ENCODE measurements at regions not wholly inside any gene's neighbourhood (a gene's known extent, or its start where the extent isn't known, plus 50 kb on each side); places are given as distances from the start of the nearest gene placed in this dataset.

GRCh38 chr6:126526996-126527606 is 187.2 kb downstream of the CENPW start:
- DNase-seq (ENCODE audit: low spot score) (no peak), FAIRE-seq (no peak)

DNA sequence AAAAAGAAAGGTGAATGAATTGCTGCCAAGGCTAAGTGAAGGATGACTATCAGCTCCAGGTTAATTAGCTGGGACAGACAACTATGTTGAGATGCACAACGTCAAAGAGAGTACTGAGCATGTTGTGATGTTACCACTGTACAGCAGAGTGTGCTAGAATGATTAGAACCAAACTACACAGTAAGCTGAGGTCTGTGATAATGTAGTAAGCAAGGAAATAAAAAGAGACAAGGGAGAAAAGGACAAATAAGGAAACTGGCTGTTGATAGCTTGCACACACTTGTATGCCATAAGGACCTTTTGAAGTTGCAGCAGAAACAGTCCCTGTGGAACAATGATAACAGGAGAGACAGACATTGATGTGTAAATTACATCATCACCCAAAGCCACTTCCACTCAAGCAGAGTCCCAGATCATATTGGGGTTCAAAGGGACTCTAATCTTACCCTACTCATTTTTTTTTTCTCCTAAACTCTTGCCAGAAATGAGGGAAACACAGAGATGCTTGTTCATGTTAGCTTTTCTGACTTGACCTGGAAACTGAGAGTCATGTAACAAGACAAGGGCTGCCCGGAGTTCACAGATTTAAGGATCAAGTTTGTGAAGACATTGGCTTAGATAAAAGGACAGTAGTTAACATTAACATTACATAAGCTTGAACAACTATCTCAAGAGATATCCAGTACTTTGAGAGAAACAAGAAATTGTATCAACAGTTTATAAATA is 189.9 kb downstream of the CENPW start:
- FAIRE-seq (no peak), DNase-seq (ENCODE audit: low spot score) (no peak)

- no peak for FAIRE-seq
These were observed 190.9 kb downstream of the CENPW start for GRCh38 chr6:126530775-126531174.

GRCh38 chr6:126531286-126531685 is 191.4 kb downstream of the CENPW start:
- FAIRE-seq, result no peak

More at GRCh38 chr6:126530775-126531174, 190.9 kb downstream of the CENPW start:
- DNase-seq (ENCODE audit: low spot score), result no peak

GRCh38 chr6:126531840-126532239 is 191.9 kb downstream of the CENPW start:
- FAIRE-seq, result no peak
- no peak for DNase-seq (ENCODE audit: low spot score)

More at GRCh38 chr6:126531286-126531685, 191.4 kb downstream of the CENPW start:
- no peak for DNase-seq (ENCODE audit: low spot score)

- no peak for DNase-seq (ENCODE audit: low spot score)
These were observed 194.5 kb downstream of the CENPW start for GRCh38 chr6:126534401-126534800.

DNA sequence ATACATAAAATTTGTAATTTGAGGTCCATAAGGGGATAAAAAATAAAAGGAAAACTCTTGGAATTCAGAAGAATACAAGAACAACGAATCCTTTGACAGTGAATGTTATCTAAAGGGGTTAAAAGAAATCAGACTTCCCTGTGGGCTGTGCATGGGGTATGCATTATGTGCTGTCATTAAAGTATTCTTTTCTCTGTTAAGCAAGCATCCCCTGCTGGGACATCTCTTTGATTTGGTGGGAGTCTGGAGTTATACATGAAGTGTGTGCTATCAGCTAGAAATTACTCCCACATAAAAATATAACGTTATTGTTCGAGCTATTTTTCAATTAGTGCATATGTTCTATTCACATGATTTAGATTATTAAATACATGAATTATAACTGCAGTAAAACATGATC is 195.2 kb downstream of the CENPW start:
- no peak for DNase-seq (ENCODE audit: low spot score)
- FAIRE-seq, result no peak

More at GRCh38 chr6:126534401-126534800, 194.5 kb downstream of the CENPW start:
- no peak for FAIRE-seq

DNA sequence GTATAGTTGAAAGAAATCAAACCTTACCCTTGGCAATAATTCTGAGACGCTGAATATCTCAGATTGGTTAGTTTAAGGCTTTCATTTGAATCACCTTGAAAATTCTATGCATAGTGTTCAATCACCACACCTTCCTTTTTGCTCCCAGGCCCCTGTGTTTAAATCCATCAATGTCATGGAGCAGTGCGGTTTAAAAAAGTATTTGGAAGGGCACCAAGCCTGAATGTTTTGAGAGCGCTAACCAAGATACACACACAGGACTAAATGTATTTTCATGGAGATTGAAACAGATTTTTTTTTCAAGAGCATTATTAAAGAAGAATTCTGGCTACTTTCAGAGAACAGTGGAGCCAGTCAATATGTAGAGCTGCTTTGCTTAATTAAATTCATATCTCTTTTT is 195.7 kb downstream of the CENPW start:
- FAIRE-seq (no peak), DNase-seq (ENCODE audit: low spot score) (no peak)

DNA sequence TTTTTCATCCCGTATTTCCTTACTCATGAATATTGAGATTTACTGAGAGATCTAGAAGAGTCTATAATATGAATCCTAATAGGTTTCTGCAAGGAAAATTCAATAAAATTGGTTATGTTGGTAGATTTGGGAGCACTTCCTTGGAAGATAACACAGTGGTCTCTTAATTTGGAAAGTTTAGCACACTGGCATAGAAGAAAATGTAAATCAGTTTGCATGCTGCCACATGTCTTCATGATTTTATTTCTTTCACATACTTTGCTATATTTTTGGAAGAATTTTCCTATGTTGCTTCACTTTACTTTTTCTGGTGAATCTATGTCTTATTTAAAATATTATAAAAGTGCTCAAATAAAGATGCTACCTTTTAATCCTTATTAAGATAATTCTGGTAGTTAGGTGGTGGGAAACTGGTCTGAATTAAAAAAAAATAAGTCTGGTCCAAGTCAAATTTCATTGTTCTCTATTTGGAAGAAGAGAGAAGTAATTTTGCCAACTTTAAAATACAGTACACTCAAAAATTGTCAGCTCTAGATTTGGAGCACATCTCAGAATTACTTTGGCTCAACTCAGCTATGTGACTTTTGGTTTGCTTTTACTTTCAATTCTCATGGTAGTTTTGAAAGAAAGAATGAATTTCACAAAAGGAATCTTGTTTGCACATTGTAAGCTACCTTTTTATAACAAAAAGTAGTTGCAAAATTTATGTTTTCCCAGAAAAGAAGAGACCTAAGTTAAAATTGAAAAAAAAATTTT is 197.3 kb downstream of the CENPW start:
- FAIRE-seq, result no peak
- DNase-seq (ENCODE audit: low spot score), result no peak

DNA sequence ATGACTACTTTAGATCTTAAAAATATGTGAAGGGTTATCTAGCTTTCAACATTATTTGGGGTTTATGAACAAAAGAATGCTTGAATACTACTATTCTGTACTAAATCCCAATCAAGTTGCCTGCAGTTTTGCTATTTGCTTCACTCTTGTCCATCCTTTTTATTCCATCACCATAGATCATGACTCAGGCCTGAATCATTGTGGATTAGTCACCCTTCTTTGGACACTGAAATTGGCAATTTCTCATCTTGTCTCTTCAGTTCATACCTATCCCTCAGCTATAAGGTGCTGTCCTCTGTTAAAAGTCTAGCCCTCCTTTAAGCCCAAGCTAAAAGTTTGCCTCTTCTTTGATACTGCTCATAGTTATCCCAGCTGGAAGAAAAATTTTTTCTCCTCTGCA is 199.1 kb downstream of the CENPW start:
- FAIRE-seq, result peak; percentile 40
- DNase-seq (ENCODE audit: low spot score), result peak; percentile 49

DNA sequence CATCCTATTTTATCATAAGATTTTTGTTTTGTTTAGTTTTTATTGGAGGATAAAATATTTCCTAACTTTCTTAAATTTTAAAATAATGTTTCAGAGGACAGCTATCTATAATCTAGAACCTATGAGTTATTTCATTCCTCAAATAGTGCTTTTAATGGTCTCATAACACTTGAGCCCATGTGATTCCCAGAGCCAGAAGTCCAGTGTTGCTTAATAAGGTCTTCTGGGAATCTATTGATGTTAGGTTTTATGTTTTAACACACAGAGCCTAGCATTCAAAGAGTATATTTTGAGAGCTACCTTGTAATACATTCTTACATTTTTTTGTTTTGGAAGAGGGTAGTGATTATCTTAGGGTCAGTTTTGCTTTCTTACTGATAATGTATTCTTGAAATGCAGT is 200.2 kb downstream of the CENPW start:
- DNase-seq (ENCODE audit: low spot score), result no peak
- FAIRE-seq, result no peak

- no peak for FAIRE-seq
- DNase-seq (ENCODE audit: low spot score), result no peak
These were observed 202.0 kb downstream of the CENPW start for GRCh38 chr6:126541806-126542491.

DNA sequence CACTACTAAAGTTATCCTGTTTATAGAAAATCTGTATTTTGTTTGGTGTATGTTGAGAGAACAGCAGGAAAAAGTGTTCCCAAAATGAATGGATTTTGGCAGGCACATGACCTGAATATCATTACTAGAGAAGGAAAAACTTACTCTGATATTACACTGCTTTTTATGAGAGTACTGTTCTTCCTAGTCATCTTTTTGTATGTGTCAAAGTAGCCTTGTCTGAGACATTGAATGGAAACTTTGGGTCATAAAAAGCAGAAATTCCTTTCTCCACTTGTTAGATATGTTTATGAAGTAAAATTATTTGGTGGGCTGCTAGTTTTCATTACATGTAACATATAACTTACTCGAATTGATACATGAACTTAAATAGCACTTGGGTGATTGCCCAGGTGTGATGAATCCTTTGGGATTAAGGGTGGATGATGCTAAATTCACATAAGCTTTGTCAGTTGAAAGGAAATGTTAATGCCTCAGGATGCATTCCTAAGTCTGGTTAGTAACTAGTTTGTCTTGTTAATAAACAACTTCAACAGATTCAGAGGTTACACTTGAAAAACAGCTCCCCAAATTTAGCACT is 206.7 kb downstream of the CENPW start:
- DNase-seq (ENCODE audit: low spot score), result no peak
- FAIRE-seq, result no peak

GRCh38 chr6:126548300-126548699 is 208.4 kb downstream of the CENPW start:
- DNase-seq (ENCODE audit: low spot score), result no peak
- no peak for FAIRE-seq

DNA sequence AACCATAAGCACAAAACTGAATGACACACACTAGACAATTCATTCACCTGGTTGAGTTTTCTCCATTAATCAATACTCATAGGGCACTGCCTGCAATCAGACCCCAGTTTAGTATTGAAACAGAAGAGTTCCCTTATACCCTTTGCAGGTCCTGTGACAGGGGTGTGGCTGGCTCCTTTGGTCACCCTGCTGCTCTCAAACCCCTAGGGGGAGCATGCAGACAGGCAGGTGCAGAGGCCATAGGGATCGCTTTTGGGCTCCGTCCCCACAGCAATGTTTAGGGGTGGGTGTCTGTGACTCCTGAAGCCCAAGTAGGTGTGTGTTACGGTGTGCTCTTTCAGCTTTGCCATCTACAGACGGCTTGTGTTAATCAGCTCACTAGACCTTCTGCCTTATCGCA is 210.4 kb downstream of the CENPW start:
- FAIRE-seq (no peak), DNase-seq (ENCODE audit: low spot score) (no peak)

GRCh38 chr6:126551832-126552231 is 211.9 kb downstream of the CENPW start:
- DNase-seq (ENCODE audit: low spot score) (no peak), FAIRE-seq (no peak)

DNA sequence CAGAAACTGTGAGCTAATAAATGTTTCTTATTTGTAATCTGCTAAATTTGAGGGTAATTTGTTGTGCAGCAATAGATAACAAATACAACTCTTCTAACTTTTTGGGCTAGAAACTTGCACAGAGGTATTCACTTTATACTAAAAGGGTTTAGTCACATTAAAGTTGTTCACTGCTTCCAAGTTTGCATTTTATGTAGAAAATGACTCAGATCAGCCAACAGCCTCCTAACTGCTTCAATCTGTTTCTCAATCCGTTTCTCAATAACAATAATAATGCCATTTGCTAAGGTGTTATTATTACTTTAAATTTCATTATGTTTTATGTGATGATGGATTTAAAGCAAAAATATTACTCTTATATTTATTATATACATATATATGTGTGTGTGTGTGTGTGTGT is 213.9 kb downstream of the CENPW start:
- no peak for FAIRE-seq
- DNase-seq (ENCODE audit: low spot score), result no peak

DNA sequence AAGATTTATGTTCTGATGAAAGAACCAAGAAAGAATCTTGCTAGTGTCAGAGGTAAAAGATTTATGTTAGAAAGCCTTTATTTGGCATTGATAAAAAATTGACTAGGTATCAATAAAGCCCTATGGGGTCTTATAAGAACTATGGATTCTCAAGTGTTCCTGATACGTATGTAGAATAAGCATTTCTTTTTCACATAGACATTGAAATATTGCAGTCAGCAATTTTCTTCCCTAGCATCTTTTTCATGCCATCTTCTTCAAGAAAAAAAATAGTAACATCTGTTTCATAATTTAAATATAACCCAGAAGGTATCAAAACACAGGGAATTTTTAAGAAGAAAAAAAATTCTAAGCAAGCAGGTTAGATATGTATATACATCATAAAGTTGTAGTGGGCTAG is 230.6 kb downstream of the CENPW start:
- DNase-seq (ENCODE audit: low spot score) (no peak), FAIRE-seq (no peak)

DNA sequence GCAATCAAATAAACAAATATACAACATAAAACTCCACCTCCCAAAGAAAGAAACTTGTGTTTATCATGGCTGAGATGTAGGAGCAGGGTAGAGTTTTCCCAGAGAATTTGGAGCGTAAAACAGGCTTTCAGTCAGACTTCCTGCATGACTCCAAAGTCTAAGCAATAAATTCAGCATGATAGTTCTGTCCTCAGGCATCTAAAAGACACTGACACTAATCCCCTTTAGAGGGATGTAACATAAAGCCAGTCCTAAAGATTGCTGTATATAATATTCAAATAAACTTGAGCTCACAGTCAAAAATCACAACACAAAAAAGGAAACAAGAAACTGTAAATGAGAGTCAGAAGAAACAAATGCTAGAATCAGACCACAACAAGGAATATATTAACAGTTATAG is 234.4 kb downstream of the CENPW start:
- no peak for DNase-seq (ENCODE audit: low spot score)
- FAIRE-seq, result no peak

DNA sequence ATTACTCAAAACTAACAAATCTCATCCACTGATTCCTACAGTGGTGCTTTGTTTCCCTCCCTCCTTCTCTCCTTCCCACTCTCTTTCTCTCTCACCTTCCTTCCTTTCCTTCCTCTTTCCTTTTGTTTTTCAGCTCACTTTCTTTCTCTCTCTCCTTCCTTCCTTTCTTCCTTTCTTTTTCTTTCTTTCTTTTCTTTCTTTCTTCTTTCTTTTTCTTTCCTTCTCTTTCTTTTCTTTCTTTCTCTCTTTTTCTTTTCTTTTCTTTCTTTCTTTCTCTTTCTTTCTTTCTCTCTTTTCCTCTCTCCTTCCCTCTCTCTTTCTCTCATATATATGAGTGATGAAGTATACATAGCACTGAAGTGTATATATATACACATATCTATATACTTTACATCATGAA is 241.4 kb downstream of the CENPW start:
- no peak for FAIRE-seq

GRCh38 chr6:126600258-126600916 is 260.5 kb downstream of the CENPW start:
- no peak for DNase-seq (ENCODE audit: low spot score)
- FAIRE-seq, result no peak

More for the DNA sequence above, 241.4 kb downstream of the CENPW start:
- DNase-seq (ENCODE audit: low spot score), result no peak
